HG03135 (cell line): ENCODE measurements at regions not wholly inside any gene's neighbourhood (a gene's known extent, or its start where the extent isn't known, plus 50 kb on each side); places are given as distances from the start of the nearest gene placed in this dataset.
"Not testable (repeated sequence)": the region's sequence is repeated elsewhere in the genome, so short reads cannot be mapped to it uniquely, and the experiment has no call there.

Experiments
- ATAC-seq: cut with Tn5 transposase; IDR thresholded peaks from one replicate; pipeline ENCODE4 v1.9.1; 2021; ENCODE audit warnings: mild to moderate bottlenecking, moderate library complexity; ENCODE audit not compliant: unreplicated experiment

DNA sequence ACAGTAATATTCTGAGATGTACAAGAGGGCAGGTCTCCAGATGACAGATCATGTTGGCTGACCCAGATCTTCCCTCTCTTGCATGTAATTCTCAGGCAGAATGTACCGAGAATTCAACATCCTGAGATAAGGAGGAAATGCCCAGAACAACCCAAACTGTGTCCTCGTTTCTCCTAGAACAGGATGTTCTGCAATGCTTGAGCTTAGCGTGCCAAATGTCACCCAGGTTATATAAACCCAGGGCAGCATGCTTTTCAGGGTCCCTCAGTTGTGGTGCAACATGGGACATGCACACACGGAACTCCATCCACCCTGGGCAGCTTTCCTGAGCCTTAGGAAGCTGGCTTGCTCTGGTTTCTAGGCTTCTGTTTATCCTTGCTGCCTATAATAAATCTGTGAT, 102.1 kb upstream of the CMC1 start:
- ATAC-seq = no peak

DNA sequence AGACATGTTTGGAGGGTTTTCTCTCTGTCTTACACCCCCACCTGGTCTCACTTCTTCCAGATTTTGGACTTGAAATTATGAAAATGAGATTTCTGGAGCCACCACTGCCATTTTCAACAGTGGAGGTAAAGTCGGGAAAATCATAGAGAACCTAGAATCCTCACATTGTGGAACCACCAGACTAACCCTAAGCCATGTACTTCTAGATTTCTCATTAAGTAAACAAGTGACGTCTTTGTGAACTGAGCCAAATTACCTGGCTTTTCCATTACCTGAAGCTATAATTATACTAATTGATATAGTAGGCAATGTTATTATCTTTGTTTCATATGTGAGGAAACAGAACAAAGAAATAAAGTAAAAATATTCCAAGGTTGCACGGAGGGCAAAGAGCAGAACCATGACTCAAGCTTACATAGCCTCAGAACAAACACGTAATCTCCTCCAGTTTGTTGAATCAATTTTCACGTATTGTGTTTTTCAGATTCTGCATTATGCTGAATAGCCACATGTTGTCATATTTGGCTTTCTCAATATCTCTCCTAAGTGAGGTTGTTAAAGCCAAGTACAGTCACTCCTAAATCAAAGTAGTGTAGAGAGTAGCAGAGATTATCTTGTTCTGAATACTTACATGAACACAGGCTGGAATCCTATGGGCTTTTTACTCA, 101.3 kb upstream of the CMC1 start:
- ATAC-seq = no peak

DNA sequence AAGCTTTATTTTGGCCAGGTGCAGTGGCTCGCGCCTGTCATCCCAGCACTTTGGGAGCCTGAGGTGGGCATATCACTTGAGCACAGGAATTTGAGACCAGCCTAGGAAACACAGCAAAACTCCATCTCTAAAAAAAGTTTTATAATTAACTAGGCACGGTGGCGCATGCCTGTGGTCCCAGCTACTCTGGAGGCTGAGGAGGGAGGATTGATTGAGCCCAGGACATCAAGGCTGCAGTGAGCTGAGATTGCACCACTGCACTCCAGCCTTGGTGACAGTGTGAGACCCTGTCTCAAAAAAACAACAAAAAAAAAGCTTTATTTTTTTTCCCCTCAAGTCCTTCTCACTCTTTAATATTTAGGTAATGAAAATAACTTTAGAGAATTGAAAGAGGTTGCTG, 100.8 kb upstream of the CMC1 start:
- no peak for ATAC-seq

DNA sequence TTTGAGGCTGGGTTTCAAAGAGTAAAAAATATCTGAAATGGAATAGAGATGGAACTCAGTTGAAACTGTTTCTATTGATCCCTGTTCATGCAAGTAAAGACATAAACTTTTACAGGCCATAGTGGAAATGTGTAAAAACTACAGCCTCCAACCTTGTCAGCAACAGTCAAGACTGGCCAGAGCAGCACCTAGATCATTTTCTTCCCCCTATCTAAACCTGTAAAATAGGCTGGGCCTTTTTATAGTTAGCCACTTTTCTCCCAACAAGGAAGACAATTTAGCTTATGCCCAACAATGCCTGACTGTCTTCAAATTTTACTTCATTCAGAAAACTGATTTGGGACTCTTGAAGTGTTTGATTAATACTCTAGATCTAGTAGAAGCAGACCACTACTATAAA, 91.5 kb upstream of the CMC1 start:
- ATAC-seq = no peak

DNA sequence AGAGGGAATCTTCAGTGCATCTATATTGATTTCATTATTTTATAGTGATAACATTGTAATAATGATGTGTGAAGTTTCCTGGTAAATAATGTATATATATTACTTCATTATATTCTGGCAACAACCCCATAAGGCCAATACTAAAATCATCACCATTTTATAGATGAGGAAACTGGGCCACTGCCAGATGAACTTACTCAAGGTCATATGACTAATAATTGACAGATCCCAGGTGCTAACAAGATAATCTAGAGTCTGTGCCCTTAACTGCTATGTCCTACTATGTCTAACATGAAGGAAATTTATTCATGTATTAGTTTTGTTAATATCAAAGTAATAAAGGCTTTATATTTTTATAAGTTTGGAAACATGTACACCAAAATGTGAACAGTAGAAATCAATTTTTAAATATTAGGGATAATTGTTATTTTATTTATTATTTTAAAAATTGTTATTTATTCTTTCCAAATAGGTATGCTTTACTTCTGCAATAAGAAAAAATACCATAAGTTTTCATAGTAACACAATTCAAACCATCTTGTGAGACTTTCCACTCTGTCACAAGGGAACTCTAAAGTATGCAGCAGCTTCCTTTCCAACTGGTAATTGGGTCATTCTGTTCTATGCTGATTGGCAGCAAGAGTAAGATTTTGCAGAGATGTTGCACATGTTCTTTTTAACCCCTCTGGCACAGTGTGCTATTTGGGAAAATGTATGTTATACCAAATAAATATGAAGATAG, 90.8 kb upstream of the CMC1 start:
- no peak for ATAC-seq

DNA sequence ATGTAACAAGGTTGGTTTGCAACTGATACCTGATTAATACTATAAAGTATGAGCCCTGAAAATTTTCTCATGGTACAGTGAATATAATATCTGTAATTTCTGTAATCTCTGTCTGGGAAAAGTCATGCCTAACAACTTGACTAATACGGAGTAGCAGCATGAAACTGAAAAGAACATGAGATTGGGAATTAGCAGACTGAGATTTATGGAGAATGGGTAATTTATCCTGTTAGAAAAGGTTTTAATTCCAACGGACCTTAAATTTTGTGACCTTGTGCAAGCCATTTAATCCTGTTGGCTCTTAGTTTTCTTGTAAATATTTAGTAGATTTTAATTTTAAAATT, 90.2 kb upstream of the CMC1 start:
- ATAC-seq = no peak

DNA sequence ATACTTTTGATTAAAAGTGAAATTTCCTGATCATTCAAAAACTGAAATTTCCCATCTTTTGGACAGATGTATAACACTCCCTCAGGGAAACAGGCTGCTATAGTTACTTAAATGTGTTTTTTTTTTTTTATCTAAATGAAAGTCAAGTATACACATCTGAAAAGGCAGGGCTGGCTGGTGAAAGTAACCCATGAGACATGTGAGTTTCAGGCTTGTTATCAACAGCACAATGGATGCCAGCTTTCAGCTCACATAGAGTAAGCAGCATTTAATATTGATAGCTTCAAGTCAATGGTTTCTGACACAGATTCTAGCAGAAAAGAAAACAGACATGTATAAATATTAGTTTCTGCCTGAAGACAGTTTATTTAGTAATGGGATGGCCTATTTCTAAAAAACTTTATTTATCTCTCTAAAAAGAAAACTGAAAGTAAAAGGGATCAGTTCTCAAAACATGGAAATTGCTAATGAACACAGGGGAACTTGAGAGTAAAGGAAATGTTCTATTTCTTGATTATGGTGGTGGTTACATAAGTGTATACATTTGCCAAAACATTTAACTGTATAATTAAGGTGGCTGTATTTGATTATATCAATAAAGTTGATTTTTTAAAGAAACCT, 89.7 kb upstream of the CMC1 start:
- ATAC-seq = peak; percentile 92

DNA sequence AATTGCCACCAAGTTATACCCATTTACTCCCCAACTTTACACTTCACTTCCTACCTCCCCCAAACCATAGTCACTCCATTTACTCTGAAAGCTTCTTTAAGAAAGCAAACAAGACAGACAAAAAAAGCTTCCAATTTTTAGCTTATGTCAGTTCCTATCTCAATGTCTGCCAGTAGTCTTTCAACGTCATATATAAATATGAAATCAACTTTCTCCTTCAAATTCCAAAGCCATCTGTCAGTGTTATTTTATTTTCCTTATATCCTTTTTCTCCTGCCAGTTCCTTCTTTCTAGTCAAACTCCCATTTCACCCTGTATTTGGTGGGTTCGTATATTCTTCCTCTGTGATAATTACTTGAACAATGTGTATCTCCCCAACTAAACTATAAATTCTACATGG, 85.8 kb upstream of the CMC1 start:
- no peak for ATAC-seq

DNA sequence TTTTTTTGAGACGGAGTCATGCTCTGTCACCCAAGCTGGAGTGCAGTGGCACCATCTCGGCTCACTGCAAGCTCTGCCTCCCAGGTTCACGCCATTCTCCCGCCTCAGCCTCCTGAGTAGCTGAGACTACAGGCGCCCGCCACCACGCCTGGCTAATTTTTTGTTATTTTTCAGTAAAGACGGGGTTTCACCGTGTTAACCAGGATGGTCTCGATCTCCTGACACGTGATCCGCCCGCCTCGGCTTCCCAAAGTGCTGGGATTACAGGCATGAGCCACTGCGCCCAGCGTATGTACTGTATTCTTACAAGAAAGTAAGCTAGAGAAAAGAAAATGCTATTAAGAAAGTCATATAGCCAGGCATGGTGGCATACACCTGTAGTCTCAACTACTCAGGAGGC, 84.8 kb upstream of the CMC1 start:
- not testable (repeated sequence) for ATAC-seq

DNA sequence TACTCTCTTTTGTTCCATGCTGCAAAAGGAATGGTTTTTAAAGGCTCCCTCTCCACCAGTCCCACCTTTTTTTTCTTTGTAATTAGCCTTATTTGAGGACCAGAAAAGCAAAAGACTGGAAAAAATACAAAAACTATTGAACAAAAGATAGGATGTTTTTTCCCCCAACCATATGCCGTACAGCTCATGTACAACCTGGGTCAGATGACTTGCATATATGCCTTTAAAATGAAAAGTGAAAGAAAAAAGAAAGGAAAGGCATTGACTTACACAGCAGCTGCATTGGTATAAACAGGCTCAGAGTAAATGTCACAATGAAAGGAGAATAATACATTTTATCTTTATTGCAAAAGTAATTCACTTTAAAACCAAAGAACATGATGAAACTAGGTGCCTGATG, 69.5 kb upstream of the CMC1 start:
- ATAC-seq = no peak

DNA sequence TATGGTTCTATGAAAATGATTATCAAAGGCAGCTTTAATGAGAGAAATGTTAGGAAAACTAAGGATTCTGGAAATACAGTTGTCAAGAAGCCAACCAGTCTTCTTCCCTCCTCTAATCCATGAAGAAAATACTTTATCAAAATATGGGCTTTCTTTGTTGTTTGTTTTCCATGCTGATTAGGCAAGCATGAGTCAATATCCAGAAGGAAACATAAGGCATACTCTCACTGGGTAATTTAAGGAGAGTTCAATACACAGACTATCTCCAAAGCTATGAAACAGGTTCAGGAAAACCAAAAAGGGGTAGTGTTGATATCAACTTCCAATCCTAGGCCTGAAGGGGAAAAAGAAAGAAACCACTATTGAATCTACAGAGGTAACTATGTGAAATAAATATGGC, 68.7 kb upstream of the CMC1 start:
- no peak for ATAC-seq

DNA sequence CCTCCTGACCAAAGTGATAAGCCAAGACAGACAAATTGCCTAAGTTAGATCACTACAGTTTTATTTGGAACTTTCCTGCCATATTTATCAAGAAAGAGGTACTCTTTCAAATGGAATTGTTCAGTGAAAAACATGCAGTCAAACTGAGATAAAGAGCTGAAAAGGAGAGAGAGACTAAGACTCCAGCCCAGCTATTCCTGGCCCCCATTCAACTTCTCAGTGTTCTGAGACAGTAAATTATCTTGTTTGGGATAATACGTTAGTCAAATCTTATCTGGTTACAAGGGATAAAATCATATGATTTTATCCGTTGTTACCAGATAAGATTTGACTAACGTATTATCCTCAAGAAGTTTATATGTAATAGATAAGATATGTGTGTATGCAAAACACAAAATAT, 67.6 kb upstream of the CMC1 start:
- ATAC-seq = no peak

DNA sequence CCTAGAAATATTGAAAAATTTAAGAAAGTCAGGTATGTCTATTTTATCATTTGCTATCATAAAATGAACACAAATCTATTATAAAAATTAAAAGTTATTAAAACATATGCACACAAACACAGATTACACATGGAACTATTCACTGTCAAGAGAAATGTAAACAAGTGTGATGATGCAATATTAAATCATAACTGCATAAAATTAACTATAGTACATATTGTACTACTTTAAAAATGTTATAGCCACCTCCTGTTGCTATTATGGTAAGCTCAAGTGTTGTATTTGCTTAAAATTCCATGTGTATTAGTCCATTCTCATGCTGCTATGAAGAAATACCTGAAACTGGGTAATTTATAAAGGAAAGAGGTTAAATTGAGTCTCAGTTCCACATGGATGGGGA, 54.7 kb upstream of the CMC1 start:
- no peak for ATAC-seq

DNA sequence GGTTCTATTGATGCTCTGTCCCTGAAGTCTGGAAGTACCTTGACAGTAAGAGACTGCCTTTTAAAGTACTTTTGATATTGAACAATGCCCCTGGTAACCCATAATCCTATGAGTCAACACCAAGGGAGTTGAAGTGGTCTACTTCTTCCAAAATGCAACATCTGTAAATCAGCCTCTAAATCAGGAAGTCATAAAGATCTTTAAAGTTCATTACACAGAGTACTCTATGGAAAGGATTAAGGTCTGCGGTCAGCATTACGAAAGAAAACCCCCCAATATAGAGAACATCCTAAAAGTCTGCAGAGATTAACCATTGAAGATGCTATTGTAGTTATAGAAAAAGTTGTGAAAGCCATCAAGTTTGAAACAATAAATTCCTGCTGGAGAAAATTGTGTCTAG, 52.7 kb upstream of the CMC1 start:
- ATAC-seq = no peak

DNA sequence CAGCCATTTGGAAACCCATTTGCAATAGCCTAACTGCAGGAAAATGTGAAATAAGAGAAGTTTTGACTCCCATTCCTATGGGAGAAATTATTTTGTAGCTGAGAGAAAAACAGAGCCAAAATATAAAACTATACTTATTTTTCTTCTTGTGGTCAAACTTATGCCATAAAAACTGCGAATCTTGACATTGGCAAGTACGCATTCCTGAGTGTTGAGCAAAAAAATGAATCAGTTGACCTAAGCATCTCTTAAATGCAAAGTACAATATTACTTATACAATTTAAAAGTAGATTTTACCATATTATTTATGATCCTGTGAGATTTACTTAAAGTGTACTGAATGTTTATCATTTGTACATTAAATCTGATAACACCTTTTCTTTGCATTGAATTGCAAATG, 50.1 kb upstream of the CMC1 start:
- no peak for ATAC-seq
